A673 (cell line): ENCODE measurements at regions not wholly inside any gene's neighbourhood (a gene's known extent, or its start where the extent isn't known, plus 50 kb on each side); places are given as distances from the start of the nearest gene placed in this dataset.

Experiments used
- EZH2 ChIP-seq: fragments of 200-600 bp; sonication (generic); IDR thresholded peaks from 2 replicates; pipeline ENCODE4 v1.6.1; 2017; ENCODE audit warnings: borderline replicate concordance, low read depth, mild to moderate bottlenecking, mixed read lengths, antibody characterized with exemption, low read length; ENCODE audit not compliant: poor library complexity, severe bottlenecking
- TF ChIP-seq, protein P1 (sequence below): fragments of 300-800, 200-600 bp; sonication (generic); conservative IDR thresholded peaks from 2 replicates; pipeline ENCODE4 v1.5.1; 2017; ENCODE audit warnings: low read depth, mild to moderate bottlenecking, antibody characterized with exemption, low read length, moderate library complexity, mixed read lengths

GRCh38 chr6:159461266-159461665, 231.8 kb downstream of the SOD2 start:
- TF ChIP-seq, protein P1, sequence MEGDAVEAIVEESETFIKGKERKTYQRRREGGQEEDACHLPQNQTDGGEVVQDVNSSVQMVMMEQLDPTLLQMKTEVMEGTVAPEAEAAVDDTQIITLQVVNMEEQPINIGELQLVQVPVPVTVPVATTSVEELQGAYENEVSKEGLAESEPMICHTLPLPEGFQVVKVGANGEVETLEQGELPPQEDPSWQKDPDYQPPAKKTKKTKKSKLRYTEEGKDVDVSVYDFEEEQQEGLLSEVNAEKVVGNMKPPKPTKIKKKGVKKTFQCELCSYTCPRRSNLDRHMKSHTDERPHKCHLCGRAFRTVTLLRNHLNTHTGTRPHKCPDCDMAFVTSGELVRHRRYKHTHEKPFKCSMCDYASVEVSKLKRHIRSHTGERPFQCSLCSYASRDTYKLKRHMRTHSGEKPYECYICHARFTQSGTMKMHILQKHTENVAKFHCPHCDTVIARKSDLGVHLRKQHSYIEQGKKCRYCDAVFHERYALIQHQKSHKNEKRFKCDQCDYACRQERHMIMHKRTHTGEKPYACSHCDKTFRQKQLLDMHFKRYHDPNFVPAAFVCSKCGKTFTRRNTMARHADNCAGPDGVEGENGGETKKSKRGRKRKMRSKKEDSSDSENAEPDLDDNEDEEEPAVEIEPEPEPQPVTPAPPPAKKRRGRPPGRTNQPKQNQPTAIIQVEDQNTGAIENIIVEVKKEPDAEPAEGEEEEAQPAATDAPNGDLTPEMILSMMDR = no peak
- TF ChIP-seq EZH2 = no peak
